ENCODE measurements at regions not wholly inside any gene's neighbourhood (a gene's known extent, or its start where the extent isn't known, plus 50 kb on each side); places are given as distances from the start of the nearest gene placed in this dataset.

- Histone ChIP-seq H2BK120ac (ENCODE audit: low read depth, low read length) (no peak overlapping the region), H3K4ac (ENCODE audit: low read depth, low read length) (no peak overlapping the region), H2BK15ac (ENCODE audit: low read depth, low read length) (no peak overlapping the region), H3K18ac (ENCODE audit: low read depth, low read length) (no peak overlapping the region), H2AK5ac (ENCODE audit: low read depth, low read length) (no peak overlapping the region), H2AFZ (replicated peaks; ENCODE audit: low read length, poor library complexity) (no peak overlapping the region), H3K9me1 (ENCODE audit: insufficient read depth, low read length) (no peaks in the 10 kb centered on the region), H2BK5ac (ENCODE audit: low read depth, low read length, poor library complexity, severe bottlenecking) (no peak overlapping the region), H3K27me3 (ENCODE audit: control insufficient read depth, insufficient read depth, low read length) (no peaks in the 10 kb centered on the region), H3K36me3 (ENCODE audit: control insufficient read depth, insufficient read depth, low read length) (no peaks in the 10 kb centered on the region), H3K9ac (ENCODE audit: low read depth, low read length) (no peak overlapping the region), H3K23ac (ENCODE audit: low read depth, low read length) (no peak overlapping the region), H2AK9ac (replicated peaks; ENCODE audit: low read depth, low read length, poor library complexity) (no peak overlapping the region), H3K79me1 (ENCODE audit: low read depth in 1 of 2, low read length in 2 of 2) (no peaks in the 10 kb centered on the region), H4K91ac (ENCODE audit: insufficient read depth, low read depth, low read length) (no peak overlapping the region), H3K4me1 (ENCODE audit: control insufficient read depth, insufficient read depth, low read length) (no peaks in the 10 kb centered on the region), H4K5ac (ENCODE audit: low read depth, low read length) (no peak overlapping the region), H3K14ac (replicated peaks; ENCODE audit: low read depth, low read length) (no peak overlapping the region), H3K9me3 (ENCODE audit: control insufficient read depth, insufficient read depth, low read length) (no peaks in the 10 kb centered on the region), H3K56ac (ENCODE audit: extremely low read depth, insufficient read depth, low read length) (no peak overlapping the region), H3K4me3 (ENCODE audit: insufficient read depth, low read depth, low read length) (no peak overlapping the region), H4K8ac (ENCODE audit: low read depth in 2 of 2, low read length in 2 of 2) (no peak overlapping the region), H4K20me1 (ENCODE audit: insufficient read depth, low read length) (no peaks in the 10 kb centered on the region), H3K4me2 (ENCODE audit: low read depth, low read length) (no peak overlapping the region), H2BK20ac (ENCODE audit: low read depth, low read length) (no peak overlapping the region), H3K27ac (ENCODE audit: insufficient read depth, low read length) (no peak overlapping the region)
- CTCF ChIA-PET = no interaction called here
- intact Hi-C loops (cut with micrococcal nuclease) (no loop called here), dilution Hi-C loops (cut with HindIII; ENCODE audit: low sequenced_read_pairs, unreplicated experiment) (no loop called here), in situ Hi-C loops (cut with MboI; ENCODE audit: low sequenced_read_pairs) (no loop called here)
- POLR2A ChIA-PET (ENCODE audit: unreplicated experiment) = no interaction called here
- DNase-seq = no peak
- ATAC-seq (ENCODE audit: low read depth) = no peak
- BruUV-seq (replicated peaks) = no TSS peak
- TF ChIP-seq BHLHE40 (IDR thresholded peaks at IDR 0.05; ENCODE audit: low read depth, low read length) (no peak), FOS (IDR thresholded peaks at IDR 0.05; ENCODE audit: low read depth, low read length) (no peak), RAD21 (IDR thresholded peaks at IDR 0.05; ENCODE audit: low read length) (no peak), ELK1 (IDR thresholded peaks at IDR 0.05; ENCODE audit: borderline replicate concordance, low read depth, low read length) (no peak), POLR2A (IDR thresholded peaks at IDR 0.05; ENCODE audit: low read depth, low read length) (no peak), CHD1 (IDR thresholded peaks at IDR 0.05; ENCODE audit: low read depth, low read length) (no peak), RFX5 (IDR thresholded peaks at IDR 0.05; ENCODE audit: low read depth, low read length) (no peak), MAFK (IDR thresholded peaks at IDR 0.05; ENCODE audit: low read depth, low read length) (no peak), NFE2L2 (IDR thresholded peaks at IDR 0.05; ENCODE audit: low read depth, low read length) (no peak), CTCF (conservative IDR thresholded peaks at IDR 0.05; ENCODE audit: low read depth, low read length) (no peak), MXI1 (IDR thresholded peaks at IDR 0.05; ENCODE audit: borderline replicate concordance, low read depth, low read length) (no peak), CEBPB (IDR thresholded peaks at IDR 0.05; ENCODE audit: low read depth, low read length) (no peak), SMC3 (IDR thresholded peaks at IDR 0.05; ENCODE audit: low read depth, low read length) (no peak)
Measured at GRCh38 chr13:83733293-83733692, 149.0 kb downstream of the SLITRK1 start.

Data from IMR-90 (cell line).